Fibroblast of peridontal ligament (primary cell): ENCODE measurements at regions not wholly inside any gene's neighbourhood (a gene's known extent, or its start where the extent isn't known, plus 50 kb on each side); places are given as distances from the start of the nearest gene placed in this dataset.

Source experiments
- DNase-seq: peaks from one replicate; pipeline ENCODE4 v3.0.0-alpha.2; 2010; ENCODE audit errors: extremely low read depth

- DNase-seq = no peak
Observed at GRCh38 chr10:1814556-1814955, 77.2 kb upstream of the ADARB2 start.

- DNase-seq = no peak
Observed at GRCh38 chr10:1809139-1809741, 71.9 kb upstream of the ADARB2 start.

- DNase-seq = no peak
Observed at GRCh38 chr10:1807924-1808323, 70.6 kb upstream of the ADARB2 start.

- DNase-seq = no peak
Observed at GRCh38 chr10:1807196-1807595, 69.9 kb upstream of the ADARB2 start.

- DNase-seq = no peak
Observed at GRCh38 chr10:1802413-1802812, 65.1 kb upstream of the ADARB2 start.

GRCh38 chr10:1788401-1788800, 51.1 kb upstream of the ADARB2 start:
- DNase-seq = no peak
